HG02852 (cell line): ENCODE measurements at regions not wholly inside any gene's neighbourhood (a gene's known extent, or its start where the extent isn't known, plus 50 kb on each side); places are given as distances from the start of the nearest gene placed in this dataset.
"Not testable (repeated sequence)": the region's sequence is repeated elsewhere in the genome, so short reads cannot be mapped to it uniquely, and the experiment has no call there.

Experiments used
- ATAC-seq: cut with Tn5 transposase; IDR thresholded peaks from one replicate; pipeline ENCODE4 v1.9.1; 2021; ENCODE audit warnings: mild to moderate bottlenecking, moderate library complexity; ENCODE audit not compliant: unreplicated experiment

DNA sequence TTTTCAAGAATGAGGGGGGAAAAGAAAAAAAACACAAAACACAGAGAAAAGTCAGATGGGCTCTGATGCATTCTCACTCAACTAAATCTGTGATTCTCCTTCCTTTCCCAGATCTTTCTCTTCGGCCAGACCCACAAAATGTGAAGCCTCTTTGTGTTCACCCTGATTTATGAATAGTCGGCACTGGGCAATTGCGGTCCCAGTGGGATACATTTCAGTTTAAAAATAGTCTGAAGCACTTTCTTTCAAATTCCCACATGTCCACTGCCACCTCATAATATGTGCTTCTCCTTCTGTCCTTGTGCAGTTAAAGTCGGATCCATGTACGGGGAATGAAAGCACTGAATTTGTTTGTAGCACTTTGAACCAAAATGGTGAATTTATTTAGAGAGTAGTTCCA lies 995.4 kb upstream of the WWC1 start:
- no peak for ATAC-seq

DNA sequence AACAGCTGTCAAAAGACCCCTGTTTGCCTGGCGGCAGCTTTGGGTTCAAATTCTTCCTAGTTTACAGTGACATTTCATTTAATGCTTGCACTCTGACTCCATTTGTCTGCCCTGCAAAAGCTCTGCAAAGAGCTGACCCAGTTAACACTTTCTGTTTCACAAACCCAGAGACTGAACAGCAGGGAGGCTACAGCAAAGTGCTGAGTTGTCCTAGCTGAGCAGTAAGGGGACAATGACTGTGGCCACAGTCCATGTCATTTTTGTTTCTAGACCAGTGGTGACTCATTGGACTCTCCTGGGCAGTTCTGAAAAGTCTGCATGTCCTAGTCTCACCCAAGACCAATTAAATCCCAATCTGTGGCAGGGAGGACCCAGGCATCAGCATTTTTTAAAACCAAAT lies 994.8 kb upstream of the WWC1 start:
- no peak for ATAC-seq

DNA sequence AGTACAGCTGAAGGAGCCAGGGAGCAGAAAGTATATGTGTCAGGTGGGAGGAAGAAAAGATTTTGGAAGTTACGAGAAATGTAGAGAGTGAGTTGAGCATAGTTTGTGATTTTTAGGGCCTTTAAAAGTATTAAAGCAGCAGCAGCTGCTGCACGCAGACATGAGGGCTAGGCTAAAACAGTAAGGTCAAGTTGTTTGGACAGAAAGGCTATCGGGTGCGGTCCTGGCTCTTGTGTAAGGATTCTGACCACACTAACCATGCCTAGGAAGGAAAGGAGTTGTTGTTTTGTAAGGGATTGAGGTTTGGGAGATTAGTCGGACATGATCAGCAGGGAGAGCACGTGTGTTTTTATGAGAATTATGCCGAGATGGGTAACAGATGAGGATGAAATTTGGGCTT lies 991.6 kb upstream of the WWC1 start:
- ATAC-seq = not testable (repeated sequence)

DNA sequence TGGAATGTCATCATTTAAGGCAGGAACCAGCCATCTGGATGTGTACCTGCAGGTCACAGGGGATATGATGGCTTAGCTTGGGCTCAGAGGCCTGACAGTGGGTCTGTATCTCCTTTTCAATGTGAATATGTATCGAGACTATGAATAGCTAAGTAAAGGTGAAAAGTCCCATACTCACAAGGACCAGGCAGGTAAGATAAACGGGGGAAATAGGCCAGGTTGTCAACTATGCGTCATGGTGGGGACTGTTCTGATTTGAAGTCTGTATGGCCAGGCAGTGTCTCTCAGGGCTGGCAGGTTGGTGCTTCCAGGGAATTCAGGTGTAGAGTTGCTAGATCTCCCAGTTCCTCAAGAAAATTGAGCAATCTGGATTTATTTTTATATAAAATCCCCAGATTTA lies 987.9 kb upstream of the WWC1 start:
- no peak for ATAC-seq

DNA sequence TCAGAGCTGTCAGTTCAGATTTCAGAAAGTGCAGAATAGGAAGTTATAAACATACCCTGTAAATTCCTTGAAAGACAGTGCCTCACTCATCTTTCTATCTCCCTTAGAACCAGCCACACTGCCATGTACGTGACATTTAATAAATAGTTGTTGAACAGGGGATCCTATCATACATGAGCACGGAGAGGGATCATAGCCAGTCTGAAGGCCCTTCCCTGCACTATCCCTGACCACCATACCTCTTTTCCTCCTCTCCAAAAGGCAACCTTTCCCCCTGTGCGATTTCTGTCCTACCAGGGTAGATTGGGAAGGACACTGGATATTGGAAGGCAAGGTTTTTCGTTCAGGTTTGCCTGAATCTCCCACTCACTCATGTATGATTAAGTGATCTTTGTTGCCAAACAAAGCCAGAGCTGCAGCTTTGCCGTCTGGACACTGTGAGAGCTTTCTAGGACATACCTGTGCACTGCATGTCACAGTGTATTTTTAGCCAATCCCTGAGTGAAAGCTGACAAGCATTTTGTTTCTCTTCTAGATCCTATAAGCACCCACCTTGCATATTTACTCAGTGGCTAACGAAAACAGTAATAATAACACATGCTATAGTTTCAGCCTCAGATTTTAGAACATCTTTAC lies 986.5 kb upstream of the WWC1 start:
- ATAC-seq = no peak

DNA sequence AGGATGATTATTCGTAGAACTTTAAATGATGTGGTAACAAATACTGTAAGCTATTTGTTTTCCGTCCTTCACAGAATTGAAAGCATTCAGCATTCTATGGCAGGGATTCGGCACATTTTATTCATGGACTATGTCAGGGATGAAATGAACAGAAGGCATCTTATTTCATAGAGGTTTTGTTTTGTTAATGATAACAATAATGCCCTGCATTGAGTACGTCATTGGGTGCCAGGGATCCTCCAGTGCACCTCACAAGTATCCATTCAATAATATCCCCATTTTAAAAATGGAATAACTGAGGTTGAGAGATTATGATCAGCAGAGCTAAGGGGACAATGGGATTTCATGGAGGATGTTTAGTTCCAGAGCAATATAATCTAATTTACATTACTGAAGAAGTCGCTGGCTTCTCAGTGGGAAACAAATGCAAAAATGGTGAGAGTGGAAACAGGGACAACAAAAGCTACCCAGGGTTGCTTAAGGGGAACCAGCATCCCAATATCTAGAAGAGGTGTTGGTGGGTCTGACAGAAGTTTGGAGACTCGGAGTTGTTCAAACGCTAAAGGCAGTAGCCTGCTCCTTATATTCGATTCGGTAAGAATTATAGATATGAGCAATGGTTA lies 985.7 kb upstream of the WWC1 start:
- no peak for ATAC-seq

DNA sequence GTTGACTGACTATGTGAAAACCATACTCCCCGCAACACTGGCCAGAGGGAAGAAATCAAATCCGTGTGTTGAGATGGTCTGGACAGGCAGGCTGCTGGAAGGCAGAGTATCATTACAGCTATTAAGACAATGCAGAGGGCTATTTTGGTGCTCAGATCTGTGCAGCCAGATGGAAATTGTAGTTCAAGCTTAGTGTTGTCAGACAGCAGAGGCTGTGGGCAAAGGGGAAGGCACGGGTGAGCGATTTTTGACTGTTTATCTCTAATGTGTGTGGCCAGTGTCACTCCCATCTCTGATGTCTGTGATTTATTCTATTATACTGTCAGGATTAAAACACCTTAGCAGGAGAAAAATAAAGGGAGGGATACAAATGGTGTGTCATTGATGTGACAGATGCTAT lies 984.4 kb upstream of the WWC1 start:
- no peak for ATAC-seq

DNA sequence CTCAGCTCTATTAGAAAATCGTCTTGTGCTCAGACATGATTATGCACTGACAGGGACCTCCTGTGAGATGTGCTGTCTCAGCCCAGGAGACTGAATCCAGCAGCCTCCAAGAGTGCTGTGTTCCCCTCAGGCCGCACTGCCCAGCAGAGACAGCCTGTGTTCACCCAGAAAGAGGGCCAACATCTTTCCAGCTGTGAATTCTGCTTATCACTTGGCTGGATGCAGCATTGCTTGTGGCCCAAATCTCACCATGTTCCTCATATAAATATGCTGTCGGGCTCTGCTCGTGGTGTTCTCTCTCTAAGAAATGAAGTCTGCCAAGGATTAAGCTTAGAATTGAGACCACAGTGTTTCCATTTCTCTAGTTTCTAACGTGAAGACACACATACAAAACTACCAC lies 983.0 kb upstream of the WWC1 start:
- no peak for ATAC-seq

DNA sequence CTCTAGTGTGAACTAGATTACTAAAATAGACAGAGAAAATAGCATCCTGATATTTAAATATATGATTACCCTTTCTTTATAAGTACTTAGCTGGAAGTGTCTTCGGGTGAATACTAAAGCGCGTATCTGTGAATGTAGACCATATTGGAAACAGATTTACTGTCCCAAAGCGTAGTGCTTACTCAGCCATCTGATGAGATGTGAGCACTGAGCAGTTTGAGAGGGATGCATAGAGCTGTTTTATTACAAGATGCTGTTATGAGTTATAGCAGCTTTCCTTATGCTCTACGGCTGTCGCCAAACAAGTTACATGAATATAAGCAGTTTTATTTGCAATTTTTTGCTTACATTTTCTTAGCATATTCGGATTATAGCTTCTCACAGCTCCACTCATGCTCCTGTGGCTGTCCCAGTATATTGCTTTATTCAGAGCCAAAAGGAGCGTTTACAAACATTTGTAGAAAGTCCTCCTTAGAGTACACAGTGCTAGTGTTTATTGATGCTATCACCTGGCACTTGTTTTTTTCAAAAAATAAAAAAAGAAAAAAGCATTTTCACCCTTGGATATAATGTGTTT lies 981.4 kb upstream of the WWC1 start:
- ATAC-seq = no peak

DNA sequence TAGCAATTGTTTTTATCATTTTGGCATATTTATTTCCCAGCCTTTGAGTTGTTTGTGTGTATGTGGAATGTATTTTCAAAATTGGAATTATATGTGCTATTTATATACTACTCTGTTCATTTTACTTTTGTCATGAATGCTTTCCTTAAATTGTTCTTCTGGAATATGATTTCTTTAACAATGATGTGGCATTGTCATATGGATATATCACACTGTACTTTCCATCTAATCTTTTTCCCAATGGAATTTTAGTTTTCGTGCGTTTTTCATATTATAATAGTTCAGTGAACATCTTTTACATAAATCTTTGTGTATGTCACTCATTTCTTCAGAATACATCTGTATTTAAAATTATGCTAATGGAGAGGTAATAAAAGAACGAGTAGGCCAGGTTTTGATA lies 980.1 kb upstream of the WWC1 start:
- no peak for ATAC-seq

DNA sequence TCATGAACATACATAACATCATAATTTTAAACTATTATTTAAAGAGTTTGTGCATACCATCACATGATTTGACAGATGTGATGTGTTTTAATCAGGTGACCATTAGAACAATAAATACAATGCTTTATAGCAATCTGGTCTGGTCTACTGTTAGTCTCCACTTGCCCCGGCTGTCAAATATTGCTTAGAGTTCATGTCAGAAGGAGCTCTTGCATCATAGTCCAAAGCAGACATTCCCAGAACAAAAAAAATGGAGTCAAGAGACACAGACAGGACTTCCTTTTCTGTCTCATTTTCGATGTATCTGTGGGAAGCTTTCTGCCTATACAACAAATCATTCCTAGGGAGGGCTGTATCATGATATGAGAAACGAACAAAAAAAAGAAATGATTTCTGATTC lies 979.2 kb upstream of the WWC1 start:
- ATAC-seq = no peak

DNA sequence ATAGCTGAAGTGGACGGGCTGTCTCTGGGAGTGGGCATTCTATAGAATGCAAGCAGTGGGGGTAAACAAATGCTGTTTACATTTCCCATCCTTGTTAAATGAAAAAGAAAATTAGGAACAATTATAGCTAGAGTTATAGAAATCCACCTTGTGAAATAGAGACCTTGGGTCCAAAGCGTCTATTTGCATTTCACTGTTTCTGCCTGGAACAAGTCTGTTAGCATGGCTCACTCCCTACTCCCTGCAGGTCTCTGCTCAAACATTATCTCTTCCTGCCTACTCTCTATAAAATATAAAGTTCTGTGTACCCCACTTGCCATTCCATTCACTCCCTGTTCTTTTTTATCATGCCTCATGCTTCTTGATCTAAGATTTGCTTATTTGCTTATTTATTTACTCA lies 975.7 kb upstream of the WWC1 start:
- no peak for ATAC-seq

DNA sequence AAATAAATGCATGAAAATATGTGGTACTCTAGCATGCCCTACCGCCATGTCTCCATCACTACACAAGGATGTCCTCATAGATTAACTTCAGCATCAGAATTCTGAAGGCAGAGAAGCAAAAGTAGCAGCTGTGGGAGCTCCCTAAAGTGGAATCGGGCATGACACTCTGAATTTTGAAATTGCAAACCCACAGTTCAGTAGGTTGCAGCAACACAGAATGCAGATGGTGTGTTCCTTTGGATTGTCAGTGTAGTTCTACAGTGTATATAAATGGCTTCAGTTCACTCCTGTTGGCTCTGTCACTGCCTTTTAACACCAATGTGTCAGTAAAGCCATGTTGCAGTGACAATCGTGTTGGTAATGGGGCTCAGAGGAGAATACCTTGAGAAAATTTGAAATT lies 973.6 kb upstream of the WWC1 start:
- no peak for ATAC-seq

DNA sequence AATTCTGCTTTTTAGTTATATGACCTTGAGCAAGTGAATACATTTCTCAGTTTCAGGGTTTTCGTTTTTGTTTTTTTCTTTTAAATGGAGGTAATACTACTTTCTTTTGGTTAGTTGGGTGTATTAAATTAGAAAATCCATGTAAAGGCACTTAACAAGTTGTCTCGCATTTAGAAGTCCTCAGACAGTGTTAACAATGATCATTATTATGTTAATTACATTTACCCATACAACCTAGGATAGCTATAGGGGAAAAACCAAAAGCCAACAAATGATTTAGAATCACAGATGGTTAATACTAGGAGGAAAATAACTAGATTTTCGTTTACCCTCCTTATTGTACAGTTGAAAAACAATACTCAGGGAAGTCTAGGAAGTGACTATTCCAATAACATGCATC lies 972.2 kb upstream of the WWC1 start:
- no peak for ATAC-seq

DNA sequence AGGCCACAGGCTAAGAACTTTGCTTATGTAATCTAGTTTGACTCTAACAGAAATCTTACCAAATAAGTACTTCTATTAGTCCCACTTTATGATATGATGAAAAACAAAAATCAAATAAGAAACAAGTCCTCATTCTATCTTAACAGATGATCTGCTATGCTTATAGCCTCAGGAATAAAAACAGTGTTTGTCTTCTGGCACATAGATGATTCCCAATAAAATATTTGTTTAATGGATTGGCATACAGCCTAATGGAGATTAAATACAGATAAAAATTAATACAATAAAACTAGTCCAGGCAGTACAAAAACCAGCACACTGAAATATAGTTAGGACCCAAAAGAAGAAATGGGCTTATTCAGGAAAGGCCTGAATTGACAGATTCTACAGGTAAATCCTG lies 971.4 kb upstream of the WWC1 start:
- ATAC-seq = no peak

DNA sequence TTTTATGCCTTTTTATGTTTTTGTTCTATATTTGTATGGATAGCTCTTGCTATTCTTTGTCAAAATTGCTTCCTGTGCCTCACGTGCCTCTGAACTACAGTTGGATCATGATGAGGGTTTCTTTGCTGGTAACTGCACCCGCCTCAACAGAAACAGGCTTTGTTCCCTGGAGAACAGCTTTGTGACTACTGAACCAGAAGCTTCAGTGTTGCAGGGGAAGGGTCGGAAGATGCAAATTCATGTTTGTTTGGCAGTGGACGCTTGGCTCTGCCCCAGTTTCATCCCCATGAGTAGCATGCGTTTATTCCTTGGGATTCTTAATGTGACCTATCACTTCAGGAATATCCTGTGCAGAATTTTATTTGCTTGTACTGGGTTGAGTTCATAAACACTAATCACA lies 959.1 kb upstream of the WWC1 start:
- ATAC-seq = no peak

DNA sequence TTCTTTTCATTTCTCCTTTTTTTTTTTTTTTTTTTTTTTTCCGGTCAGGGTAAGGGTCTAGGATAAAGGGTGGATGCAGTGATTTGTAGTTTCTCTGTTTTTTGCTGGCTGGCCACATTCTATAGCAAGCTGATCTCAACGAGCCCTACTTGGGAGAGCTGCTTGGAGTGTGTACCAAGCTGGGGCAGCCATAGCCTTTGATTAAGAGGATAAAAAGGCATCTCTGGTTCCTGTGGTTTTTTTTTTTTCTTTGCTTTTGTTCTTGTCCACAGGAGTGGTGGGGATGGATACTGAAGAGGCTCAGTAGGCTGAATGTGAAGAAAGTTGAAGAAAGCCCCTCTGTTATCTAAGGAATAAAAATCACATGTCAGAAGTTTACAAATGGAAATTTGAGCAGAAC lies 955.3 kb upstream of the WWC1 start:
- no peak for ATAC-seq

DNA sequence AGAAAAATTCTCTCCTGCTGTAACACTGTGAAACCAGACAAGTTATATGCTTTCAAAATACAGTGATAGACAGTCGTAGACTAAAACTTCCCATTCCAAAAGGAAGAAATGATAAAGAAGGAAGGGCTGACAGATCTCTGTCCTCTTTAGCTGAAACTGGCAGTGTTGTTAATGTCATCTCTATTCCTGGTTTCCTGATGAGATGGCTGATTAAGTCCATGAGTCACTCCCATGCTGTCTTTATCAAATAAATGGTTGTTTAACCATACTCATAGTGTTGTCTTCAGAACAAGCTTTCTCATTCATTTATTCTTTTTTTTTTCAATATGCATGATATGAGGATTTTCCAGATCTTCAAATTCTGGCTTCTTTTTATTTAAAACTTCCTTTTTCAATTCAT lies 952.2 kb upstream of the WWC1 start:
- ATAC-seq = no peak

DNA sequence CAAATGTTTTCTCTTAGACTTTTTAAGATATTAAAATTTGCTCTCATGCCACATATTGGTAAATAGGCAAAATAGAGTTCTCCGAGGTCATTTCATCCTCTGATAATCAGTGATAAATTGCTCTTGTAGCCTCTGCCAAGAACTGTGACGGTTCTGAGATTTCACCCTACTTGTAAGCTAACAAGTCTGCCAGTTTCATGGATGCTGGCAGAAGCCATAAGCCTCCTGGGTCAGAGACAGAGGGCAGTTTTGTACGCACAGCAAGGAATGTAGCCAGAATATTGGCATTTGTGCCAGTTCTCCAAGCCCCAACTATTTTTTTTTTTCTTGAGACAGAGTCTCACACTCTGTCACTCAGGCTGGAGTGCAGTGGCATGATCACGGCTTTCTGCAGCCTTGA lies 945.0 kb upstream of the WWC1 start:
- no peak for ATAC-seq

DNA sequence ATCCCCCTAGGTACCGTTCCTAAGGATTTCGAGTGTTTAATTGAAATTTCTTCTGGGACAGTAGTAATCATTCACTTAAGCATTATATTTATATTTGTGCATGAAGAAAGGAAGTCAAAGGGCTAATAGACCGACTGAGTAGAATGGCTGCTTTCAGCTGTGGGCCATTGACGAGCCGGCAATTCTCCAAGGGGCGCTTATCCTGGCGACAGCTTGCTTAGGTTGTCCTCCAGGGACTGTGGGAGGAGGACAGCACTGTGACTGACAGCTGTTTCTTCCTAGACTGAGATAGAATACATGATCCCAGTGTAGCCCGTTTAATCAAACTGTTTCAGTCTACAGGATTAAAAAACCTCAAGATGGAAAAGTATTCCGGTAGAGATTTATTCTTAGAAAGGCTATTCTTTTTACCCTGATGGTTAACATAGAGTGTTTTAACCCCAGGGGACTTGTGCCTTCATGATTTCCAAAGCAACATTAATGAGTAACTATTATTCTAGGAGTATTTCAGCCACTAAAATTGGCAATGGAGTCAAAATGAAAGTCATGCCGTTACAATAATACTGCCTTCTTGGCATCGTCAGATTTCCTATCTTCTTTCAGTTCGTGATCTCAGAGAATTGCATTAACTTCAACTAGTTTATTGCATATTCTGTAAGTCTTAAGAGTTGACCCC lies 943.1 kb upstream of the WWC1 start:
- no peak for ATAC-seq

DNA sequence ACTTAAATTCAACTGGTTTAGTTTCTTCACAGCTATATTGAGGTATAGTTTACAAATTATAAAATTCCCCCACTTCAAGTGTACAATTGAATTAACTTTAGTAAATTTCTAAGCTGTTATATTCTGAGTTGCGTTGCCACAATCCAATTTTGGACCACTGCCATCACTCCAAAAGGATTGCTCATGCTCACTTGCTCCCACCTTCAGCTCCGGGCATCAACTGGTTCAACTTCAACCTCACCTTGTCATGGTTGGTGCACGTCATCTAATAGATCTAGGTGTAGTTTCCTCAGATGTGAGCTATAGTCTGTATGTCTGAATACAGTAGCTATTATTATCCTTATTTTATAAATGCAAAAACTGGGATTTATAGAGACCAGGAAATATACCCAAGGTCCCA lies 942.5 kb upstream of the WWC1 start:
- no peak for ATAC-seq

DNA sequence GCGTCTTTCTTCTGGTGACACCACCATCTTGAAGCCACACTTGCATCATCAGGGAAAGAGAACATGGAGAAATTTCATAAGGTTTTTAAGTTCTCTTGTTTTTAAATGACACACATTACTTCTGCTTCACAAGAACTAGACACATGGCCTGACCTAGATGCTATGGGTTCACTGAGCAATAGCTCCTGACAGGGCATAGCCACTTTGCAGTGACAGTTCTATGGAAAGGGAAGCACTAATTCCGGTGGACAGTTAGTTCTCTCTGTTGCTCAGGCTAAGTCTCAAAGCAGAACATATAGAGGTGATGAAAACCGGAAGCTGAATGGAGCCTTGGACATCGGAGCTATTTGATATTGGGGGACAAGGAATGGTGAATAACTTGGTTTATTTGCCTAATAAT lies 940.1 kb upstream of the WWC1 start:
- ATAC-seq = no peak
